Activated CD4-positive, alpha-beta T cell treated with anti-CD3 and anti-CD28 coated beads, Interleukin-2, amount 50 U/mL, for 24 hours (primary cell): ENCODE measurements at regions not wholly inside any gene's neighbourhood (a gene's known extent, or its start where the extent isn't known, plus 50 kb on each side); places are given as distances from the start of the nearest gene placed in this dataset.

Source experiments
- DNase-seq, 2 donors: peaks; one replicate each; pipeline ENCODE4 v3.0.0-alpha.2; 2020; ENCODE audit warnings: low read depth in 1 of 2, low spot score in 1 of 2

DNA sequence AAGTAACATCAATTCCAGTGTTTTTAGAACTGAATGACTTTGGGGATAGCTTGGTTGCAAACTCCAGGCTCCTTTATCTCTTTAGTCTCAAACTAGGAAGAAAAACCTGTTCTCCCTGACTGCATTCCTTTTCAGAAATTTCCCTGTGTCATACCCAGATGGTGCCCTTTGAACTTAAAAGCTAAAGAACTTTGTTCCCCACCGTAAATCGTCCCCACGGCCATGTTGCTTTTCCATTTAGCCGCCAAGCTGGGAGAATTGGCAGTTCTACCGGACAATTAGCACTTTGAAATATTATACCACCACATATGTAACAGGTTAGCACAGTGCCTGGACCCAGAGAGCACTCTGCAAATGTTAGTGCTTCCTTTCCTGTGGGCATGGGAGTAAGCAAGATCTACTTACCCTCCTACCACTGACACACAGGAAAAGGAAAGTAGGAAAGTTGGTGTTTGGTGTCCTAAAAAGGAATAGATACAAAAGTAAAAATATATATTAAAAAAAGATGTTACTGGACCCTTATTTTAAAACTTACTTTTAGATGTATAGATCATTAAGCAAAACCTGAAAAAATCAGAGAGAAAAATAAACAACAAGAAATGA, 191.9 kb upstream of the MIR17HG start:
- DNase-seq, result no peak

DNA sequence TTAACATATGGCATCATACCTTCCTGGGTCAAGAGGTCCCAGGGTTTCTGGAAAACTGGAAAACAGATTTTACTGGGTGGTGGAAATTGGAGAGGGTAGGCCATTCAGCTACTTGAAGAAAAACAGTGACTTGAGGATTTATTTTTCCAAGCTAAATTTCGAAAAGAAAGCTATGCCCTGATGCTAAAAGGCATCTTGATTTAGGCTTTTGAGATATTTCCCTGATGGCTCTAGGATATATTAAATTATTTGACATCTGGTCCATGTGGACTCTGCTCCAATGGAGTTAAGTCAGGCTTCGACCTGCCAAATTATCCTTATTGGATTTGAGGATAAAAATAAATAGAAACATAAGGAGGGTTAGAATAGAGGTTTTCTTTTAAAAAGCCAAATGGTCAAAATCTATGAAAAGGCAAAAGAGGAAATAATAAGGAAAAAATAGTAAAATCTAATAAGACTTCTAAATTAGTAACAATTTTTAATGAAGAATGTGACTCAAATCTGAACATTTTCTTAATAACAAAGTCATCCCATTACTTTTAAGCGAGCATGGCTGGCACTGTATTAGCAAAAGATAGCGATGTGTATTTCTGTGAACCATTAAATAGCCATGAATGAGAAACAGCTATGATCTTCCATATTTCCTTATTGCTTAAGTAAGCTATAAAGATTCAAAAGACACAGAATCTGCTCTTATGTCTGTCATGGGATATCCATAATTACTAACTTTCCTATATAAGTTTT, 190.0 kb upstream of the MIR17HG start:
- DNase-seq, result no peak

DNA sequence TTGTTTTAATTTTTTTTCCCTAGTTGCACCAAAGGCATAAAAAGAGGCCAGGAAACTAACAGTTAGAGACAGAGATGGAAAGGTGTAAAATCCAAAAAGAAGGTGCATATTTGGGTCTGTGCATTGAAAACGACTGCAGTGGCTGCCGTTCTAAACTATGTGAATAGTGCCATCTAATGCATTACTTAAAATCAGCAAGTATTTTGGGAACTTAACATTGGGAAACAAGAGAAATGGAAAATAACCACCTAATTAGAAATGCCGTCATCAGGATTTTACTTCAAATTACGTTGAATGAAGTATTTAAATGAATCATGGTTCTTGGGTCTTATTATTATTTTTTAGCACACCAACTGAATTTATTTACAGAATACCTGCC, 189.5 kb upstream of the MIR17HG start:
- no peak for DNase-seq

DNA sequence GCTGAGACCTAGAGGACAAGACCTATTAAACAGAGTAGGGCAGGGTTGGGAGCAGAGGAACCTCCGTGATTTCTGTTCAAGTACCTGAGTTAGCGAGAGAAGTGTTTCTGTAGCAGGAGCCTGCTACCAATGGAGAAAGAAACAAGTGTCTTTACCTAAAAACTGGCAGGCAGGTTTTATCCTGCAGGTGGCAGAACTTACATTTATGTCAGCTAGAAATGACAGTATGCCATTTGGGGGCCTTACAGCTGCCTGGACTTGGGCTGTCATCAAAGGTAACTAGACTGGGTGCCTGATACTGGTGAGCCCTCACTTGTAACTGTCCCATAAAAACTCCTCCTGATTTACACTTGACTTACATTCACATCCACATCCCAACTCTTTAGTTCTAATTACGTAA, 185.3 kb upstream of the MIR17HG start:
- no peak for DNase-seq

DNA sequence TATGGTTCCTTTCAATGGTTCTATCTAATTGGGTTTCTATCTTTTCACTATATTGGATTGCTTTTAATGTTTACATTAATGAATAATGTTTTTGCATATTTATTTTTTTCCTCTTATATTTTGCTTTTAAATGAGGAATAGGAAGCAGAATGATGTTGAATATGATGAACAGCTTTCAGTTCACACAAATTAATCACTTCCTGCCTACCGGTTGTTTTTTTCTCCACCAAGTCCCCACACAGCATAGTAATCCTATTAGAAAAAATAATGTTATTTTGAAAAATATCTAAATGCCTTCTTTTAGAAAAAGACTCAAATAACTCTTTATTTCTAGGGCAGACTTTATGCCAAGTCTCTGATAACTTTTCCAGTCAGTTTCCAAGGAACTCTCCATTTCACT, 184.9 kb upstream of the MIR17HG start:
- no peak for DNase-seq

DNA sequence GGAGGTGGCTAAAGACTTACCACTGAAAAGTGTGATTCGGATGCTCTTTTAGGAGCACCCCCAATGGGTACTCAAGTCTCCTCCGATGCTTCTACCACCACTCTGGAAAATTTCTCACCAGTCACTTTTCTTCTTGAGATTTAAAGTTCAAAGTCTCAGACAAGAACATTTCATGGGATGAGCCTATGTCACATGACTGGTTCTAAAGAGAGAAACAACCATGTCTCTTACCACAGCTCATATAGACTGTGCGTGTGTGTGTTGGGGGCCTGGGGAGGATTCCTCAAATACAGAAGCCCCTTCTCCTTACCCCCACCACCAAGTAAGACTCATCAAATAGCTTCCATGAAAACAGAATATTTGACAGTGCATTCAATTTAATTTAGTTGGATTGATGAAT, 181.7 kb upstream of the MIR17HG start:
- no peak for DNase-seq

DNA sequence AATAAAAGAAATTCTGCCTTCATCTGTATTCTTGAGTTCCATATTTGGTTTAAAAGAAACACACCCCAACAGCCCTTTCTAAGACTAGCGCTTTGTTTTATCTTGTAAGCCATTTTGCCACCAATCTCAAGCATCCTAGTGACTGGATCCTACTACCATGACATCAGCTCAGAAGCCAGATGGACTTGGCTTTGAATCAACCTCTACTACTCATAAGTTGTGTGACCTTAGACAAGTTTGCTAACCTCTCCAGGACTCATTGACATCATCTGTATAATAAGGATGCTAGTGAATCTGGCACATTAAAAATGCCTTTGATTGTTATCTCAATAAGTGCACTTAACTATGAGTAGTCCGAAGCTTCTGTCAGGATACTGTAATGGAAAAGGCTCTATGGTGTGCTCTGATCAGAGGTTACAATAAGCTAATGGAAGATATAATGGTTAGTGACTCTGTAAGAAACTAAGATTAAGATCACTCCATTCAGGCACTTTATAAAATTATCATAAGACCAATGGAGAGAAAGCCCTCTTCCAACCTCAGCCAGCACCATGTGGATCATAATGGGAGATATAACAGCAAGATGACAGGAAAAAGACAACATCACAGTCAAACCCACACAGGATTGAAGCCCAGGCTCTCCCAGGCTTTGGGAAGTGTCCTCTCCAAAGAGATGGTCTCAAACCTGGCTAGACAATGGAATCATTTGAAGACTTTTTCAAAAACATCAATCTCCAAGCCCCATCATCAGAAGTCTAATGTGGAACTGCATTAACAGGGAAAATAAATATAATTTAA, 180.6 kb upstream of the MIR17HG start:
- DNase-seq, result no peak

DNA sequence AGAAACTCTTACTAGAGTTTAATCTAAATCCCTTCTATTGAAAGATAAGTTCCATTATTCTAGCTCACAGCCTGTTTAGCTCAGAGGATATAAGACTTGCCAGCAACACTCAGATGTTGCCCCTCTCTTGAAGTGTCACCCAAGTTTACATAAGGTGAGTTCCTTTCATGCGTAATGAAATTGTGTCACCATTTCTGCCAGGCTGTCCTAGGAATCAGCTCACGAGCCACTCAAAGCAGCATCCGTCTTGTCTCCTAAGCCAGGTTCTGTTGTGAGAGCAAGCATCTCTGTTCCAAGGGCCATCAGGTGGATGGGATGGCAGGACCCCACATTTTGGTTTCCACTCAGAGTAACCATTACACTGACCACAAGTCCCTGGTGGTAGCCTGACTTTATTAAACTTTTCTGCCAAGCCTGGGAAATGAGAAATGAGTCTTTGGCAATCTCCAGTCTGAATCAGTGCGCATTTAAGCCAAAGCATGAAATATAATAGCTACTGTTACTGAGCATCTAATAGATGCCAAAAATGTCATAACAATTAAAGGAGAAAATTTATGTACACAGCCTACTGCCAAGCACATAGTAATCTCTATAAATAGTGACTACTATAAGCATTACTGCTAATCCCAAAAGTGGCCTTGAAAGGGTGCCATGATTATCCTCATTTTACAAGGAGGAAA, 179.6 kb upstream of the MIR17HG start:
- no peak for DNase-seq

DNA sequence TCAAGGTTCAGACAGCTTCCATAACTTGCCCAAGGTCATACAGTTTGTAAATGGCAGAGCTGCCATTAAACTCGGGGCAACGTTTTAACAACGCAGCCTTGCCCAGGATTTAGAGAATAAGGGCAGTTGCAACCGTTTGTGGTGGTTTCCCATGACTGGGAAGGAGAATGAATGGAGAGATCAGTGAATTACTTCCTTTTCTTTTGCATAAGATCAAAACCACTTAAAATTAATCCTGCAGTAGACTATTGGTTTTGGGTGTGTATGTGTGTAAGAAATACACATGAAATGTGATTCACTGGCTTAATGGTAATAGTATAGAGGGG, 179.1 kb upstream of the MIR17HG start:
- DNase-seq, result no peak

DNA sequence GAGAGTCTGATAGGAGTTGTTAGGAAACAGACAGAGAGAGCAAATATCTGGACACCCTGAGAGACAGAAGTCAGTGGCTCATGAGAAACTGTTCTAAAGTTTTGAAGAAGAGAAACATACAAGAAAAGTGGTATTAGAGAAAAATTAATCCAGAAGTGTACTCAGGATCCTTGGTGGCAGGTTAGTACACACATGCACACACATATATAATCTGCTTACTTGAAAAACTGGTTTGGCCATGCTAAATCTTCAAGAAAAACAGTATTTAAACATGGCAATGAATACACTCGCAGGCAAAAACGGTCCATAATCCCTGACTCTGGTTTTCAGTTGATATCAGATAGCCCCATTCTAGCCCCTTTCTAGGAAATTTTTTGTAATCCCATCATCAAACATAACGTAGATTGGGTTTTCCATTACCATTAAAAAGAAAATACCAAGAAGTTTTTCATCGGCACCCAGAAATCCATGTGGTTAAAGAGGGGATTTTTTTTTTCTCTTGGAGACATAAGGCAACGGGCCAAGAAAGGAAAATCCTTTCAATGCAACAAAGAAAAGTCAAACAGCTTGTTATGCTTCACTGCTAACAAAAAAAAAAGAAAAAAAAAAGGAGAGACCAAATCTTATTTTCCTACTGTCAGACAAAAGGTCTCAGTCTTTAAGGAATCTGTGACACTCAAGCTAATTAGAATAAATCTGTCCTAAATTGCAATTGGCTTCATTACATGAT, 178.0 kb upstream of the MIR17HG start:
- DNase-seq, result no peak

DNA sequence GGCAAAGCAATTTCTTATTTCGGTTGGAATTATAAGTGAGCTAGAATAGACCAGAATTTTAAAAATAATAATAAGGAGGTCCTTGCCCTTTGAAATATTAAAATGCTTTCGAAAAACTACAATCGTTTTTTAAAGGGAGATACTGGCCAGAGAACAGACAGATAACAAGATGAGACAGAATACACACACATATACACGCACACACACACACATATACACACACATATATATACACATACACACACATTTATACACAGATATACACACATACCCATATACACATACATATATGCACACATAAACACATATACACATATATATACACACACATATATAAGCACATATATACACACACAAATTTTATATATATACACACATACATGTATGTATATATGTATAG, 175.3 kb upstream of the MIR17HG start:
- no peak for DNase-seq

DNA sequence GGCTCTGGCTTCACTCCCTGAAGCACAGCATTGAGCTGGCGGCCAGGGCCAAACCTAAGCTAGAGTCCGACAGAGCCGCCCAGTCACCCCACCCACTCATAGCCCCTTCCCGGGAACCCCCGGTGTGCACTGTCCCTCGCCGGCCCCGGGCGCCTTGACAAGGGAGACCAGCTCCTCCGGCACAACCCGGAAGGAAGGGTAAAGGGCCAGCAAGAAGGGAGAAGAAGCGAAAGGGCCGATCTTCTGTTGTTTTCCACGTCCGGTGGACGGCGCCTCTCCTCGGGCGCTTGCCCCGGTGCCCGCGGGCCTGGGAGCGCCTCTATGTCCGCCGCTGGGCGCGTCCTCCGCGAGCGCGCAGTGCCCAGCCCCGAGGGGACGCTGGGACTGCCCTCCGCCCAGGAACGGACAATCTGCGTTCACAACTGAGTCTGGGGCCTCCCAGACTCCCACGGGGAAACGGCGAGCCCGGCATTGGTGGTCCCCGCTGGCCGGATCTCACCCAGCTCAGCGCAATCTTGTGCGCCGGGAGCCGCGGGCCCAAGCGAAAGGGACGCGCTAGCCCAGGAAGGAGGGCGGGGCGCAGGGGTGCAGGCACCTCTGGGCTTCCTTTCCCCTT, 172.5 kb upstream of the MIR17HG start:
- DNase-seq, result no peak

DNA sequence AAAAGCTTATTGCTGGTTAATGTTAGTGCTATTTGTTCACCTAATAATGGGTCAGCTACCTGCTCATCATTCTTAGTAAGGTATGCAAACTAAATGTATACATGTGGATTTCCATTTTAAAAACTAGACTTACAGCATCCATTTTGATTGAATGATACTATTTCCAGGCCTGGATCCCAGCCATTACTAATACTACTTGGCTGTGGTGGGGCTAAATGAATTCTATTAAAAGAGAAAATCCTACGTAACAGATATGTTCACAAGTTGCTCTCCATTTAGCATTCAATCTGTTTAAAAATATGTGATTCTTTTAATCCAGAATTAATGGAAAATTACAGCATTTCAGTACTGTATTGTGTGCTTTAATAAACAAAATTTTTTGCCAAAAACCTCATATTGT, 169.4 kb upstream of the MIR17HG start:
- no peak for DNase-seq

DNA sequence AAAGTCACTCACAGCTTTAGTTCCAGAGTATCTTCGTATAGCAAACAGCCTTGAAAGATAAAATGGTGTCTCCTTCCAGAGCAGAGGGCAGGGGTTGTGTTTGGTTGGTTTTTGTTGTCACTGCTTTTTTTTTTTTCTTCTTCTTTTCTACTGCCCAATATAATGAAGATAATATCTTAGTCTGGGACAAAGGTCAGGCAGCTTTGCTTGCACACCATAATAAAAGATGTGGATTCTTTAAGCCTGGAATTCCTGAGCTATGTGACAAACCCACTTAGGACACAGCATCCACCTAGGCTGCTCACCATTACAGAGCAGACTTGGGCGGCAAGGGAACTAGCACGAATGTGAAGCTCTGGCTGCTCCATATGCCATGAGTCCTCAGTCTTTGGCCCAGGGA, 165.6 kb upstream of the MIR17HG start:
- DNase-seq, result no peak

DNA sequence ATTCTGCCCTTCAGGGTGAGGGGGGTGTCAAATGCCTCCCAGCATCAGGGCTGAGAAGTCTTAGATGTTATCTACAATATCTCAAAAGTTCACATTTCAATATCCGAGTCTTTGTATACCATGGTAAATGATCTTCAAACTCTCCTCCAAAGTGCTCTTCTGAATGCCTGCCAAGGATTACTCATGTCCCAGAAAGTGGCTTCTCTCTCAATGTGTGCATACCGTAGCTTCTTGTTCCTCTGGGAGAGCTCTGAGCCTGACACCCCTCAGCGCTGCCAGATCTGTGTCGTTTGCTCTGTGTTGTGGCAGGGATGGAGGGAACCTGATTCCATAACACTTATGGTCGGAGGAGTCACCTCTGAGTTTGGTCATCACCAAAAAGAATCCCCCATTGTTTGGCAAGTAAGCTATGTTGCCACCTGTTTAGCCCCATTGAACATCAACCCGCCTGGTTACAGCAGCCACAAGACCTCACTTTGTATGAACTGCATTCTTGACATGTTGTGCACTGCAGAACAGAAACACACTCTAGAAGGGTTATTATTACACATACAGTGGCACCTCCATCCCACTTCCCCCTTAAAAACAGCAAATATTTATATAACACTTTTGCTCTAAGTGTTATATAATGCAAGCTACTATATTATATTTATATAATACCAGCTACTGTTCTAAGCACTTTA, 163.1 kb upstream of the MIR17HG start:
- no peak for DNase-seq

DNA sequence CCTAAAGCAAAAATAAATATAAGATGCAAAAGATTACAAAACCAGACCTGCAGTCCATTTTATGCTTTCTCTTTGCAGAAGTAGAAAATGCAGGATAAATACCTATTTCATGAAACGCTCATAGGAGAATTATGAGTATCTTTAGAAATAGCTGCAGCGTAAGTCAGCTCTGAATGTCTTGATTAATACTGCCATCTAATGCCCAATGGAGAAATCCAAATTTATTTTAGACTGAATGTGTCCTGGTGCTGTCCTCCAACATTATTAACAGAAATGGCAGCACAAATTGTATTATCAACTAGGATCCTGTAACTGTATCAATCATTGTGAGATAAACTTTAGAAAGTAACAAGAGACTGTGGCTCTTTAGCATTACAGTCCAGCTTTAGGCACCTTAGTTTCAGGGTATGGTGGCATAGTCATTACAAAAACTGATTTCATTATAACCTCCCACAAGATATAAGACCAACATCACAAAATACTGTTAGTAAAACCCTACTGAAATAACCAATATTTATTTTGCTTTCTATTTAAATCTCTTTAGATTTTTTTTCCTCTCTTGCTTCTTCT, 162.1 kb upstream of the MIR17HG start:
- no peak for DNase-seq

DNA sequence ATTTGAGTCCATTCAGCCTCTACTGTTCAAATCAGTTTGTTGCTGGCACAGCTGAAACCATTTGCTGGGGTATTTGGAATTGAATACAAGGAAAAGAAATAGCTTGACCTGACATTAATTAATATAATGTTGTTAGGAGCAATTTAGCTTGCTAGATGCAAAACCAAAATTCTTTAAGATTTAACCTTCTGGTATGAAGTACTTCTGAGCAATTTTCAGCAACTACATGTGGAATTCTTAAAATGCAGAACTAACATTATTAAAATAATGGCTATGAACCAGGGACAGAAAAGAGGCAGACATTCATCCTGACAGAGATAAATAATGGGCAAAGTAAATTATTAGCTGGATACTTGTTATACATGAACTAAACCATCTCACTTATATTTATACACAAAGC, 160.0 kb upstream of the MIR17HG start:
- no peak for DNase-seq

DNA sequence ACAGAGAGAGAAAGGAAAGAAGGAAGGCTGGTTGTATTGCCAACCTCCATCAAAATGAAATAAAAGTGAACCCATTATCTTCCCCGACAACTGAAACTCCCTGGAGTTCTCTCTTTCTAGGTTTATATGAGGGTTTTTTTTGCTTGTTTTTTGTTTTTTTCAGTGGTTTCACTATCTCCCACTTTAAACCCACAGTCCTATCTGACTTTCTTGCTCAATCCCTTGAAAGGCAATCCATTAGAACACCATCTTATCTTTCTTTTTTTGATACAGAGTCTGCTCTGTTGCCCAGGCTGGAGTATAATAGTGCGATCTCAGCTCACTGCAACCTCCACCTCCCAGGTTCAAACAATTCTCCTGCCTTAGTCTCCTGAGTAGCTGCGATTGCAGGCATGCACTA, 158.0 kb upstream of the MIR17HG start:
- DNase-seq, result no peak

DNA sequence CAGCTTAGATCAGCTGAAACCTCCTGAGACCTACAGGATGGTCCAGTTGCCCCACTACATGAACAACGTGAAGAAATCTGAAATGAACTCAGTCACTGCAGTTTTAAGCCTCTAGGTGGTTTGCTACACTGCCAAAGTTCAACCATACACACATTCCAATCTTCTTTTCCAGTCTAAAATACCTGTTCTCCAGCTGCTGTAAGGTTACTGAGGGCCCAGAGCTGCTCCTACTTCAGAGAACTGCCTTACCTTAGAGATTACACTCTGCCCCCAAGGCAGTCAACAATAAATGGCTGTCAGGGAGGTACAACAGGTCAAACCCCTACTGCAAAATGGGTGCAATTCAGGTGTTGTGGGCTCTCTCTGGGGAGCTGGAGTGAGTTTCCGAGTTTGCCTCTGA, 154.1 kb upstream of the MIR17HG start:
- no peak for DNase-seq

DNA sequence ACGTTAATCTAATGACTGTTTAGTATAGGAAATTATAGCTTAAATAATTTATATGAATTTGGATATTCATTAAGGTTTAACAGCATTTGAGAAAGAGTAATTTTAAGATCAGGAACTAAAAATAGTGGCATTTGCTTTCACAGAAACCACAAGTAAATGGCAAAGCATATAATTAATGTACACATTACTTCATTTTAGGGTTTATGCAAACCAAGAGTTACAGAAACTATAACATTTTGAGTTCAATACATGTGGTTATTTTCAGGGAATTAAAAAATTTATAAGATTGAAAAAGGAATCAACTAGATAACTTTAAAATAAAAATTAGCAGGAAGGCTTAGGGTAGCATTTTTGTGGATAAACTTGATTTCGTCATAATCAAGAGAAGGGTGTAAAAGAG, 151.7 kb upstream of the MIR17HG start:
- no peak for DNase-seq
